Type B pancreatic cell (in vitro differentiated cells): ENCODE measurements at regions not wholly inside any gene's neighbourhood (a gene's known extent, or its start where the extent isn't known, plus 50 kb on each side); places are given as distances from the start of the nearest gene placed in this dataset.

Experiments used
- DNase-seq: peaks from one replicate; pipeline ENCODE4 v3.0.0; 2021; ENCODE audit warnings: mixed read lengths; ENCODE audit not compliant: unreplicated experiment; ENCODE audit errors: extremely low spot score
- H3K27ac Mint-ChIP-seq: 2 replicates; pipeline ENCODE4 v1.8.0; 2021; ENCODE audit warnings: mild to moderate bottlenecking, mixed read lengths
- H3K27me3 Mint-ChIP-seq: 2 replicates; pipeline ENCODE4 v1.8.0; 2021; ENCODE audit warnings: mixed read lengths
- H3K36me3 Mint-ChIP-seq: 2 replicates; pipeline ENCODE4 v1.8.0; 2021; ENCODE audit warnings: mixed read lengths
- H3K4me1 Mint-ChIP-seq: one replicate; pipeline ENCODE4 v1.8.0; 2021; ENCODE audit warnings: mixed read lengths; ENCODE audit not compliant: unreplicated experiment
- H3K4me3 Mint-ChIP-seq: 2 replicates; pipeline ENCODE4 v1.8.0; 2021; ENCODE audit warnings: mild to moderate bottlenecking, mixed read lengths
- H3K9me3 Mint-ChIP-seq: 2 replicates; pipeline ENCODE4 v1.8.0; 2021; ENCODE audit warnings: mixed read lengths
- CTCF ChIP-seq: fragments of 200-600 bp; sonication (generic); conservative IDR thresholded peaks from 2 replicates; pipeline ENCODE4 v1.5.0; 2021; ENCODE audit warnings: antibody characterized with exemption, mild to moderate bottlenecking

DNA sequence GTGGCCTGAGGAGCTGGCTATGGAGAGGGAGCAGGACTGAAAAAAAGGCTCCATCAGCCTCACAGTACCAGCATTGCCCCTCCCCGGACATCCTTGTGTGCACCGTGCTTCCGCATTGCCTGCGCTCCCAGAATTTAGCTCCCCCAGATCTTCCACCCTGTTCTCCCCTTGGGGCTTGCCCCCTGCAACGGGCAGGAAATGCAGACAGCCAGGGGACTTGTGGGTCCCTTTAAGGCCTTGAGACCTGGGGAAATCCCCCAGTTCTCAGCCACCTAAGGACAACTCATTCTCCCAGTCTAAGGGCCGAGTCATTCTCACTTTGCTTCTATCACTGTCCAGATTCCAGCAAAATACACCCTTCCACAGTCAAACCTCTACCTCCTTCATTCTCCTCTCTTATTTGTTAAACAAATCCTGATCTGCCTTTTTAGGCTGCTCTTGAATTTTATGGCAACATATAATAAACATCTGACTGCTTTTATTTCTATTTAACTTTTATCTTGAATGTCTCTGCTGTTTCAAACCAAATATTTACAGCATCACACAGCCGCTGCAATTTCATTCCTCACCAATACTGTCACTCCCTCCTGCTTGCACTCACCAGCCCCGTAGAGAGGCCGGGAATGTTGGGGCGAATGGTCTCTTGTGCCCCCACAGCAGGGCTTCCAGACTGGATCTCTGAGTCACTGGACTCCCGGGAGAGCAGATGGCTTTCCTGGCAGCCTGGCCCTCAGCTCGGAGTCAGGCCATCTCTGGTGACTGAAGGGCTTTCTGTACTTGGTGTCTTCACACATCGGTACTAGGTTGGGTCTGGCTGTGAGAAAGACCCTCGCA lies 221.9 kb downstream of the TSHZ3 start:
- Mint-ChIP-seq H3K4me3 (no peak overlapping the region), H3K4me1 (peaks cover 6% of the 10 kb centered on the region)

GRCh38 chr19:31126236-31126635 lies 223.0 kb downstream of the TSHZ3 start:
- peaks cover 3% of the 10 kb centered on the region for H3K27me3 Mint-ChIP-seq
- H3K4me1 Mint-ChIP-seq = peaks cover 6% of the 10 kb centered on the region
- H3K4me3 Mint-ChIP-seq = no peak overlapping the region
- H3K36me3 Mint-ChIP-seq = no peaks in the 10 kb centered on the region
- no peaks in the 10 kb centered on the region for H3K9me3 Mint-ChIP-seq
- DNase-seq = no peak
- no peak overlapping the region for H3K27ac Mint-ChIP-seq
- TF ChIP-seq CTCF = no peak

More for the DNA sequence above, 221.9 kb downstream of the TSHZ3 start:
- Mint-ChIP-seq H3K27ac (no peak overlapping the region), H3K9me3 (no peaks in the 10 kb centered on the region), H3K27me3 (peaks cover 3% of the 10 kb centered on the region), H3K36me3 (no peaks in the 10 kb centered on the region)
- DNase-seq = no peak
- no peak for TF ChIP-seq CTCF

GRCh38 chr19:31125071-31125470 lies 224.2 kb downstream of the TSHZ3 start:
- Mint-ChIP-seq H3K36me3 (no peaks in the 10 kb centered on the region), H3K9me3 (no peaks in the 10 kb centered on the region), H3K27ac (no peak overlapping the region), H3K27me3 (peaks cover 3% of the 10 kb centered on the region), H3K4me3 (no peak overlapping the region), H3K4me1 (peaks cover 8% of the 10 kb centered on the region)
- no peak for DNase-seq
- TF ChIP-seq CTCF = no peak

DNA sequence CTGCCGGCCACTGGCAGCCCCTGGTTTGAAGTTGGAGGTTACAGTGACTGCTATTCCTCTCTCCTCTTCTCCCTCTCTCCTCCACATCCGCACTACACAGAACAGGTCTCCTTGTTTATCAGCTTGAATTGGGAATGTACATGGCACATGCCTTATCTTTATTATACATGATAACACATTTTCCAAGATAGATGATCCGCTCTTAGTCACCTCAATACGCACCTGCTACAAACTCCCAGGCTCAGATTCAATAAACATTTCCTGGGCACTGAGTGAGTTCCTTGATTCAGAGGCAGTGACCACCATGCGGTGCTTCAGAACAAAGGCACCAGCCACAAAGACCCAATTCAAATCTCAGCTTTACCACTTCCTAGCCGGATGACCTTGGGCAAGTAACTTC lies 227.7 kb downstream of the TSHZ3 start:
- TF ChIP-seq CTCF = no peak
- H3K27me3 Mint-ChIP-seq = peaks cover 3% of the 10 kb centered on the region
- H3K4me1 Mint-ChIP-seq = peaks cover 23% of the 10 kb centered on the region
- no peaks in the 10 kb centered on the region for H3K36me3 Mint-ChIP-seq
- no peaks in the 10 kb centered on the region for H3K9me3 Mint-ChIP-seq
- H3K4me3 Mint-ChIP-seq = no peak overlapping the region
- DNase-seq = no peak
- H3K27ac Mint-ChIP-seq = no peak overlapping the region

DNA sequence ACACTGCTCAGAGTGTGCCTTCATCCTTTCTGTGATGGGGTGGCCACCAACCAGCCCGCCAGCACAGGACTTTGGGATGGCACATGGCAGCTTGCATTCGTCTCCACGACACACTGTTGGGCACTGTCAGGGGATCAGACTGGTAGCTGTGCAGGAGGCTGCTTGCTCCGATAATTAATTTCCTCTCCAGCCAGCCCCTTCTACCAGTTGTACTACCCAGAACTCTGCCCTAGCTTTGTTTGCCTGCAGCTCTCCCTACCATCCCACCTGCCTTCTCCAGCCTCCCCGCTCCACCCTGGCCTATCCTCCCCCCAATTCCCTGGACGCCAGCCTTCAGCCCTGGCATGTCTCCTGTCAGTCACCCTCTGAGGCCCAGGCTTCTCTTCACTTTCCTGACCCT lies 228.3 kb downstream of the TSHZ3 start:
- H3K9me3 Mint-ChIP-seq = no peaks in the 10 kb centered on the region
- H3K4me3 Mint-ChIP-seq = no peak overlapping the region
- peak overlapping the region; percentile 47 for H3K27ac Mint-ChIP-seq
- no peak for DNase-seq
- TF ChIP-seq CTCF = no peak
- peaks cover 23% of the 10 kb centered on the region for H3K4me1 Mint-ChIP-seq
- peaks cover 3% of the 10 kb centered on the region for H3K27me3 Mint-ChIP-seq
- no peaks in the 10 kb centered on the region for H3K36me3 Mint-ChIP-seq
